CMK (cell line): ENCODE measurements at regions not wholly inside any gene's neighbourhood (a gene's known extent, or its start where the extent isn't known, plus 50 kb on each side); places are given as distances from the start of the nearest gene placed in this dataset.
"Not testable (repeated sequence)": the region's sequence is repeated elsewhere in the genome, so short reads cannot be mapped to it uniquely, and the experiment has no call there.

Source experiments
- DNase-seq: peaks from one replicate; pipeline ENCODE4 v3.0.0-alpha.2; 2010; ENCODE audit warnings: low read depth

DNA sequence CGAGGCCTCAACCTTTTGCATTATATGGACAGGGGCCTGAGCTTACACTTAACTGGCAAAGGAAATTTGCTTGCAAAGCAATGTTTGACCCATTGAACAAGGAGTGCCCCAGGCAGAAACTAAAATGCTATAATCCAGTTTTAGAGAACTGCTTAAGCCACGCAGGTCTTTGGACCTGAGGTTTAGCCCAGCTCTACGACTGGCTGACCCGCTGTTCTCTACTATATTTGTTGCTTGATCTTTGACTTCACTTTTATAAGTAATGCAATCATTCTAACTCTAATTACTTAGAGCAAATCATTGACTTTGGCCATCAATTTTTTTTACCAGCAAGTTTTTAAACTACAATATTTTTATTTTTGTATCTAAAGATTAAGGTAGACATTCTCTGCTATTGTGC, 268.8 kb downstream of the MREG start:
- no peak for DNase-seq

- DNase-seq: no peak
Observed at GRCh38 chr2:215743066-215743465, 270.3 kb downstream of the MREG start.

GRCh38 chr2:215742021-215742420, 271.3 kb downstream of the MREG start:
- DNase-seq: no peak

DNA sequence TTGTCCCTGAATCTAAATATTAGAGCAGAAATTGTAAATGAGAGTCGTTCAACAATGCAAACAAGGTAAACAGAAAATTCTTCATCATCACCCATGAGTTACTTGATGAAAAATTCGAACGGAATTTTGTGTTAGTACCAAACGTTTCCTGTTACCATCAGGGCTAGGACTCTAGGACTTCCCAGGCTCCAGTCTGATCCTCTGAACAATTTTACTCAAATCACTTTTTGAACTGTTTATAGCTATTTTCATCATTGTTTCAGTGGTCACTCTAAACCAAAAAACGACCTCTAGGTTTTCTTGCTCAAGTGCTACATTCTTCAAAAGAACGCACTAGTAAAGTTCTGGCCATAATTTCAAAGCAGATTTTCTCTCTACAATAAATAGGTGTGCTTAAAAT, 273.3 kb downstream of the MREG start:
- DNase-seq: no peak

GRCh38 chr2:215738351-215738750, 275.0 kb downstream of the MREG start:
- DNase-seq: no peak

GRCh38 chr2:215737477-215737876, 275.9 kb downstream of the MREG start:
- no peak for DNase-seq

DNA sequence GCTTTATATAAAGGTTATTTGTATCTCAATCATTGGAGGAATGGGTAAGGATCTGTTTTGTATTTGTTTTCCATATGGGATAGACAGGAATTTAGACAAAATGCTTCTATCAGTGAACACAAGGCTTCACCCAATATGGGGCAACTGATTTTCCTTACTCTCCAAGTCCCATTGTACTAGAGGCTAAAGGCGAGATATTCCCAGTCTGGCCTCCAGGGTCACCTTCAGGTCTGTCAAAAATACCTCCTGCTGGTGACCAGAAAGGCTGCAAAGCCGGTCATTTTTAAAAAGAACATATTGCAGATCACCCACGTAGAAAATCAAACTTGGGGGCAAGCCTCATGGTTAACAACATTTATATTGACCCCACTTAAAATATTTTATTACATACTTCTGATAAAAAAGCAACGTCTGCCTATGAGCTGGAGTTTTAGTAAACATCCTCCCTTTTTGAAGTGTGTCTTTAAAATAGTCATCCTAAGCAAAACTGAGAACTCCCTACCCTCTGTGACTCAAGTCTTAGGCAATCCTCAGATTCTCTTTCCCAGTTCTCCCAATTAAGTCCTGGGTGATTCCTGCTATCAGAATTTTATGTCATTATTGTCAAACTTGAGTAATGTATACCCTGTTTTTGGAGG, 276.6 kb downstream of the MREG start:
- DNase-seq: no peak

DNA sequence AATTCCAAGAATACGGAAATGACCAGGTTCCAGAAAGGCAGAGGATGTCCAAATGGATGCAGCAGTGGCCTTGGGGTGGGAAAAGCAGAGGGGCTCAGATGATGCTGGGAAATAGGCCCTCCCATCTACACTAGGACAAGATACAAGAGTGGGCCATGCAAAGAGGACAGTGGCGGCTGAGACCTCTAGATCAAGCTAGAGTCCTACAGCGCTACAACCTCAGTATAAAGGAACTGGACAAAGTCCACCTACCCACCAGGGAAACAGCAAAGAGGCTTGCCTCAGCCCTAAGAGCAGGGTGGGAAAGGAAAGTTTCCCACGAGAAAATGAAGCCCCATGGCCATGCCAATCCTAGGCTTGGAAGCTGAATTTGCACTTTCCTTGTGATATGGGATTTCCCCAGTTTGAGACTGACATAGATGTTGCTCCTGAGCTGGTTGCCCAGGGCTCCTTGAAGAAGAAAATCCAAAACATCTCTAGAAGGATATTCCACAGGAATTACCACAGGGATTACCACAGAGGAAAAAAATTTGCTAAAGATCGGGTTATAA, 282.2 kb downstream of the MREG start:
- no peak for DNase-seq

- DNase-seq: no peak
Observed at GRCh38 chr2:215729985-215730620, 283.2 kb downstream of the MREG start.

GRCh38 chr2:215728504-215729065, 284.8 kb downstream of the MREG start:
- DNase-seq: no peak

DNA sequence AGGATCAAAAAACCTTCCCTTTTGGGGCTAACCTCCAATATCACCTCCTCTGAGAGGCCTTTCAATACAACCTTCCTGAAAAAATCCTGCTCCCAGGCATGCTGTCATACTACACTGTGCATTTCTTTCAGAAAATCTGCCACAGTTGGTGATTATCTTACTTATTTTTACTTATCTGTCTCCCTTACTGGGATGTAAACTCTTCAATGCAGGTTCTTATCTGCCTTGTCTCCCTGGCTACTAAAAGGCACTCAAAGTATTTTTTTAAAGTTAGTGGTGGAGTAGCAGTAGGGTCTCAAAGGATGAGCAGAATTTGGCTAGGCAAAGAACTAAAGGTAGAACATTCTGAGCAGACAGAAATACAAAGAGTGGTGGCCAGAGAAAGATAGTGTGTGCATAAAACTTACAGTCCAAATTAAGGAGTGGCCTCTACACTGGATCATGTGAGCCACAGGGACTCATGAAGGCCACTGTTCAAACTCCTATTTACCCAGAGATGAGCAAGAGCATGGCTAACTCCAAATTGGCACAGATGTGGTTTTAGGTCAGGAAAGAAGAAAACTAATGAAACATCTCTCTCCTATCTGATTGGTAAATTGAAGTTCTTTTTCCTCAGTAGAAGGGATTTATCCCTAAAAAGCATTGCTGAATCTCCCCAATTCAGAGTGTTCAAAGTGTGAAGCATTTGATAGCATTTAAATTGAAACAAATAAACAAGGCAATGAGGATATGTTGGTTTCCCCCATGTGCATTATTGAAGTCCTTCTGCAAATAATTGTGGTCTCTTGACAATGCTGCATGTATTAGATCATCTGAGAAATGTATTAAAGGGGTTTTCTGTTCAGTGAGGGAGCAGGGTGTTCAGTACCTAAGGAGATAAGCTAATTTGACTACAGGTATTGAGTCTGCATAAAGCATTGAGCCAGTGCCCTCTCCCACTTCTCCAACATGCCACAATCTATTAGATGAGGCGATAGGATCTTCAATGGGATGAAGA, 285.5 kb downstream of the MREG start:
- no peak for DNase-seq

DNA sequence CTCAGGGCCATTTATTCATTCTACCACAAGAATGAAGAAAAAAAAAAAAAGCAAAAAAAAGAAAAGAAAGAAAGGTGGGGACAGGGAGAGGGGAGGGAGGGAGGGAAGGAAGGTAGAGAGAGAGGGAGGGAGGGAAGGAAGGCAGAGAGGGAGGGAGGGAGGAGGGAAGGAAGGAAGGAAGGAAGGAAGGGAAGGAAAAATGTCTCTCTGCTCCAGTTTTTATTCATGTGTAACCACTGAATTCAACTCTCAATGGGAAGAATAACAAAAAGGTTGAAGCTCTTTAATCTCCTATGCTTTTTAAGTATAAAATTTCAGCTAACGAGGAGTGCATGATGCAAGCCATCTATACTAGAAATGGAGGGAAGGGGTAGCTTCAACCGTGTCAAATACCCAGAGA, 287.3 kb downstream of the MREG start:
- DNase-seq: no peak

DNA sequence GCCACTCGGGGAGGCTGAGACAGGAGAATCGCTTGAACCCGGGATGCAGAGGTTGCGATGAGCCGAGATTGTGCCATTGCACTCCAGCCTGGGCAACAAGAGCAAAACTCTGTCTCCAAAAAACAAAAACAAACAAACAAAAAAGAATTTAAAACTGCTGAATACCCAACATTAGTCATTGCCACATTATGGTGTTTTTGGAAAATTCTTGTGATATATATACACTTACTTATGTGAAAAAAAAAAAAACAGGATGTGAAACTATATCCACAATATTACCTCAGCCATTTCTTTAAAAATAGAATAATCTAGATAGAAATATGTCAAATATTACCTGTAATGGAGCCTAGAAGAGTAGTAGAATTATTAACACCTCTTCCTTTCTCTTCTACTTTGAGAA, 288.3 kb upstream of the FN1 start:
- DNase-seq: no peak

DNA sequence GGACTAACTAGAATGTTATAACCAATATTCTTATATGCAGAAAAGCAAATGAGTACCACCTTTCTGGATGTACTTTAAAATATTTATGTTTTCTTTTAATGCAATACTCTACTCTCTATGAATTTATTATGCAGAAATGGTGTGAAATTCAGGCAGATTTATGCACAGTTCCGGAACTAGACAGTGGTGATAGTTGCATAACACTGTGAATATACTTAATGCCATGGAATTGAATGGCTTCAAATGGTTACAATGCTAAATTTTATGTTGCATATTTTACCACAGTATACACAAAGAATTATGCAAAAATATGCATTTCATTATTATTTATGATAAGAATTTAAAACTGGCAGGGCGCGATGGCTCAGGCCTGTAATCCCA, 287.8 kb upstream of the FN1 start:
- DNase-seq: no peak

DNA sequence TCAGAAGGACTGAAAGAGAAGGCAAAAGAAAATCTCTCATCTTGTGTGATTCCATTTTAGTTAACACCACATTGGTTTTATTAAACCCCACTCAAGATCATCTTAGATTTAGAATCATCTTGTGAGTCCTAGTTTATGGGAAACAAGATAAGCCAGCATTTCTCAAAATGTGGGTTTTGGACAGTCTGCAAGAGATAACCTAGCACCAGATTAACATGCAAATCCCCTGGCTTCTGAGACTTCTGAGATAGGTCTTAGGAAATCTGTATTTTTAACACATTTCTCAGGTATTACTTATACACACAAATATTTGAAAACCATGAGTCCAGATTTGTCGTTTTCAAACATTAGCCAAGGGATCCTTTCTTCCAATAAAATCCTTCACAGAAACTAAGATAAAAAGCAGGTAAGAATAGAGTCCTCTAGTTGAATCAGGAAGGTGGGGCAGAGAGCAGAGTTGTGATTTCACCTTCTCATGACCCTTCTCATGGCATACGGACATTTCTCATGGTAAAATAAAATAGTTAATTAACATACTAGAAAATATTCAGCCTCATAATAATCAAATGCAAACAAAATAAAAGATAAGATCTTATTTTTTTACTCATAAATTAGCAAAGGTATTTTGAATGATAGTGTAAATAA, 287.2 kb upstream of the FN1 start:
- DNase-seq: no peak

DNA sequence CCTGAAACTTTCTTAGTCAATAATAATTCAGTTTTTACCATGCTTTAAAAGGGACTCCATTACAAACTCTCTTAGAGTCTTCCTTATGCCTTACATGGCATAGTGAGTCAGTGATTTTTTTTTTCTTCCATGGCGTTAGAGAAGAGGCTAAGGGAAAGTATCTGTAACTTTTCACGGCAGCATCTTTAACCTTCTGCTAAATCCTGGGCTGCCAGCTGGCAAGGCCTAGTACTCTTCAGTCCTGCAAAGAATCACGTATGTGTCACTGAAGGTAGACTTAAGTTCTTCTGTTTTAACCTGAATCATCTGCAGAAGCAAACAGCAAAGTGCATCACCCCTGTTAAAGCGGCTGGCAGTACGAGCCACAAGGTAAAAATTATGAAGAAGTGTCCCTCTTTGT, 286.3 kb upstream of the FN1 start:
- DNase-seq: no peak

GRCh38 chr2:215721515-215721914, 285.6 kb upstream of the FN1 start:
- not testable (repeated sequence) for DNase-seq

DNA sequence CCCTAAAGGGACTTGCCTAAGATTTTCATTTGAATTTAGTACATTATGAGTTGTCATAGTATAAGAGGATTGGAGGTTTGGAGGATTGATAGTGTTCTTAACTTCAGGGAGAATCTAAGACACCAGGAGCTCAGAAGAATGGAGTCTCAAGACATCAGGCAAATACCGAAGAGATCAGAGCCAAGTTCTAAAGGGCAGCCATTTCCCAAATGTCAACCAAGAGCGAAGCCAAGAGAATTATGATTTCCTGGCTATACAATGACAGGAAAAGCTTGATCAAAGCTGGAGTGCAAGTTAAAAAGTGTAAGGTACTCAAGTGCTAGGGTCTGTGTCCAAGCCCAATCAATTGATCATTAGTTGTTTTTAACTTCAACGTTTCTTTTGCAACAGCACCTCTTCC, 283.0 kb upstream of the FN1 start:
- DNase-seq: no peak

GRCh38 chr2:215718436-215718835, 282.6 kb upstream of the FN1 start:
- no peak for DNase-seq

DNA sequence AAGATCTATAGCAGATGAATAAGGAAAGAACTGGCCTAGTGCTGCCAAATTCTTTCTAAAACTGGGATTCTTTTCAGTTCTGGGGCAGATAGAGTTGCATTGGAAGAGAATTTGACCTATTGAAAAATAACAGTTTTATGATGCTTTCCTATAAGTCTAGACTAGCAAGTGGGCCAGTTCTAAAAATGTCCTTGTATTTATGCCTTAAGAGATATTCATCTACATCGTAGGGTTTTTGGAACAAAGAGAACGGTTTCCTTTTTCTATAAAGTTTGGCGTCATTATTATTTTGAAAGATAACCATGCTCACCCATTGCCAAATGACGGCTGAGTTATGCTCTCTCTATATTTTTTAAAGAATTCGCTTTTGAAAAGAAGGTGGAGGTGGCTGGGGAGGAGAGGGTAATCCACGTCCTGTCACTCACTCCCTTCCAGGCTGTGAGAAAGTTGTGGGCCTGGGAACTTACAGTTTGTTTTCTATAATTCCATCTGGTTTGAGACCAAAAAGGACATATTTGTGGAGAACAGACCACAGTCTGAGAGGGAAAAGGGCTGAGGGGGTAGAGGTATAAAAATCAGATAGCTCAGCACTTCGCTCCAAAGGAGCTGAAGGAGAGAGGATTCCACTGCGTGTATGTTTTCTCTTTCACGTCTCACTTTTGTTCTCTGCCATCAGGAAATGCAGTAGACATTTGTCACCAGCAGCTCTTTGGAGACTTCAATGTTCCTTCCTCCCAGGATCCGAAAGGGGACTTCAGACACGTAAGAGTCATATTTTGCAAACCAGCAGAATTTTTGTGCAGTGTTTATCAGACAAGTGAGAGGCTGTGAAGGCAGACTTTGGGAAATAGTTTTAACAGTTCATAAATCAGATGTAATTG, 281.9 kb upstream of the FN1 start:
- DNase-seq: no peak

- DNase-seq: no peak
Observed at GRCh38 chr2:215716956-215717355, 281.1 kb upstream of the FN1 start.
